K562 (cell line): ENCODE measurements at regions not wholly inside any gene's neighbourhood (a gene's known extent, or its start where the extent isn't known, plus 50 kb on each side); places are given as distances from the start of the nearest gene placed in this dataset.

Experiments
- CHD1 ChIP-seq: fragments of 200-600 bp; sonication (generic); IDR thresholded peaks from one replicate; pipeline ENCODE4 v1.6.1; 2012; ENCODE audit warnings: mild to moderate bottlenecking, moderate library complexity, low read length, inconsistent platforms
- EZH2 ChIP-seq: IDR thresholded peaks from 2 replicates; pipeline ENCODE4 v1.6.1; 2012; ENCODE audit warnings: low read depth, mild to moderate bottlenecking, inconsistent platforms, low read length, borderline replicate concordance
- NR2C1 ChIP-seq, 2 experiments: fragments of 450-650 bp; IDR thresholded peaks; 2 replicates each; pipeline ENCODE4 v1.6.1; 2017; ENCODE audit warnings: mild to moderate bottlenecking in 2 of 2, antibody characterized with exemption in 1 of 2, inconsistent platforms in 1 of 2, missing compliant biosample characterization in 1 of 2, missing genetic modification characterization in 1 of 2

DNA sequence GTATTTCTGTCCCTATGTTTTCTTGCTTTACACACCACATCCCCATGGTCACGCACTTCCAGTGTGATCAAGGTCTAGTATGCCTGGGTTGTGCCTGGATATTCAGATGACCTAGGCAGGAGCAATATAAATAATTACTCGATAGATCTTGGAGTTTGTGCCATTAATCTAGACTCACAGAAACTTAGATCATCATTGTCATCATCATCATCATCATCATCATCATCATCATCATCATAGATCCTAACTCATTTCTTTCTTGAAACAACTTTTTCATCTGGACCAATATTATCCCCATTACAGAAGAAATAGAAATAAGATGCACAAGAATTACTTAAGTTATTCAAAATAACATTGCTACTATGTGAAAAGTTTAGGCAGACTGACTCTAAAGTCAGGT, 130.3 kb upstream of the LRRTM4 start:
- TF ChIP-seq EZH2, result no peak
- no peak for TF ChIP-seq CHD1
- no peak for TF ChIP-seq NR2C1 (IDR thresholded peaks at IDR 0.05)
- TF ChIP-seq NR2C1 (tag; IDR thresholded peaks at IDR 0.05), result no peak
